ENCODE measurements at regions not wholly inside any gene's neighbourhood (a gene's known extent, or its start where the extent isn't known, plus 50 kb on each side); places are given as distances from the start of the nearest gene placed in this dataset.
"Not testable (repeated sequence)": the region's sequence is repeated elsewhere in the genome, so short reads cannot be mapped to it uniquely, and the experiment has no call there.

DNA sequence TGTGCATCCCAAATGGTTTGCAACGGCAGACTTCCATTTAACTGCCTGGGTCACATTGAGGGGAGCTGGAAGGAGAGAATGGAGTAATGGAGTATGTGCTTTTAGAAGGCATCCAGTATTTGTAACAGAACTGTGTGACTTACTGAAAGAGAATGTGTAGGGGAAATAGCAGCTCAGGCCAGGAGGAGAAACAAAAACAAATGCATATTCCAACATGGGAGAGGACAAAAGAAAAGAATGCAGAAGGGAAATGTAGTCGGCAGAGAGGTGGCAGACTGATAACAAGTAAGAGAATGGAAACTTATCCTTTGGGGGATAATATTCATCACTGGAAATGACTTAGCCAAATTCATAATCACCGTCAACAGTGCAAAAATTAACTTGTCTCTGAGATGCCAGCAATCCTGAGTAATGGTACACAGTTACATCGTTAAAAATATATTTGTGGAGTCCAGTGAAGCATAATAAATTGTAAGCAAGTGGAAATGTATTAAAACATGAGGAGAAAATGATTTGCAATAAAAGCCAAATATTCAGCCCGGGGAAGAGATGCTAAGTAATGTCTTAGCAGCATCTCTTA, 294.9 kb upstream of the SGO1 start:
- H3K36me3 Mint-ChIP-seq, result peaks cover 5% of the 10 kb centered on the region
- H3K27me3 Mint-ChIP-seq, result no peaks in the 10 kb centered on the region
- DNase-seq, result no peak
- H3K4me3 Mint-ChIP-seq, result no peak overlapping the region
- H3K27ac Mint-ChIP-seq, result no peak overlapping the region
- H3K4me1 Mint-ChIP-seq, result no peaks in the 10 kb centered on the region
- H3K9me3 Mint-ChIP-seq, result peaks cover 28% of the 10 kb centered on the region

DNA sequence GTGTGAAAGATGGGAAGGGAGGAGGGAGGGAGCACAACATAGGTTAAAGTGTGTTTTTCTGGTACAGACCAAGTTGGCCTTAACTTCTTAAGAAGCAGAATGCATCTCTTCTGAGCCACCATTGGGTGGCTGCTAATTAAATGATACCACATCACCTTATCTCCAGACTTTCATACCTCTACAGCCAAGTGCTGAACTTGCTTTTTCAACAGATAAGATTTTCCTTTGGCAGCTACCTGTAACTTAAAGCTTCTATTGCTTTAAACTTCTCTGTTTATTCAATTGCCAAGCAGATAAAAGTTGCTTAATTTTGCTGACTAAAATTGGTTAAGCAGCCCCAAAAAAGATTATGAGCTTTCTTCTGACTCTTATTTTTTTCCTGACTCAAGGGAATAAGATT, 292.4 kb upstream of the SGO1 start:
- H3K4me1 Mint-ChIP-seq, result no peaks in the 10 kb centered on the region
- no peak for DNase-seq
- H3K4me3 Mint-ChIP-seq, result no peak overlapping the region

DNA sequence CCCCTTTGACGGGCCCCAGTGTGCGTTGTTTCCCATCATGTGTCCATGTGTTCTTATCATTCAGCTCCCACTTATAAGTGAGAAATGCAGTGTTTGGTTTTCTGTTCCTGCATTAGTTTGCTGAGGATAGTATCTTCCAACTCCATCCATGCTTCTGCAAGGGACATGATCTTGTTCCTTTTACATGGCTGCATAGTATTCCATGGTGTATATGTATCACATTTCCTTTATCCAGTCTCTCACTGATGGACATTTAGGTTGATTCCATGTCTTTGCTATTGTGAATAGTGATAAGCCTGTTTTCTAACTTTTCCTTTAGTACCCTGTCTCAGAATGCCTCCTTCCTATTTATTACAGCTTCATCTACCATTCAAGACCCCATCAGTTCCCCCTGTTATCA, 278.2 kb upstream of the SGO1 start:
- H3K4me3 Mint-ChIP-seq, H3K27ac Mint-ChIP-seq, H3K27me3 Mint-ChIP-seq, DNase-seq, H3K4me1 Mint-ChIP-seq: not testable (repeated sequence)
- peaks cover 25% of the 10 kb centered on the region for H3K36me3 Mint-ChIP-seq
- peaks cover 28% of the 10 kb centered on the region for H3K9me3 Mint-ChIP-seq

More for the DNA sequence above, 292.4 kb upstream of the SGO1 start:
- H3K27ac Mint-ChIP-seq, result no peak overlapping the region
- peaks cover 16% of the 10 kb centered on the region for H3K9me3 Mint-ChIP-seq
- peaks cover 5% of the 10 kb centered on the region for H3K36me3 Mint-ChIP-seq
- H3K27me3 Mint-ChIP-seq, result no peaks in the 10 kb centered on the region

DNA sequence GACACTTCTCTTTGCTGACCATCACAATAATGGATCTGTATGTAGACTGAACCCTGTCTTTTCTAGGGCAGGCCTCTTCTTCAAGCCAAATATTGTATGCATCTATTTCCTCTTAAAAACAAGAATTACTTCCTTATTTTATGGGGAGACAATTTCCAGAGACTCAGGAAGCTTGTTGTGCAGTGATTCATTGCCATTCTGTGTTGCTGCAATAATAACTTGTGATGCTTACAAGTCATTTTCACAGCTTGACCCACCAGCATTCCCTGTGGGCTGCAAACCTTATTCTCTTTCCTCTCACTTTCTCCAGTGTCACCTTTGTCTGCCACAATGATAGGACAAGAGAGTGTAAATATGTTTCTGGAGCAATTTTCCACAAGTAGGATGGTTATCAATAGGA, 276.7 kb upstream of the SGO1 start:
- Mint-ChIP-seq H3K4me3 (no peak overlapping the region), H3K27me3 (no peaks in the 10 kb centered on the region), H3K4me1 (no peaks in the 10 kb centered on the region), H3K27ac (no peak overlapping the region), H3K9me3 (peaks cover 26% of the 10 kb centered on the region), H3K36me3 (peaks cover 21% of the 10 kb centered on the region)
- DNase-seq, result no peak

DNA sequence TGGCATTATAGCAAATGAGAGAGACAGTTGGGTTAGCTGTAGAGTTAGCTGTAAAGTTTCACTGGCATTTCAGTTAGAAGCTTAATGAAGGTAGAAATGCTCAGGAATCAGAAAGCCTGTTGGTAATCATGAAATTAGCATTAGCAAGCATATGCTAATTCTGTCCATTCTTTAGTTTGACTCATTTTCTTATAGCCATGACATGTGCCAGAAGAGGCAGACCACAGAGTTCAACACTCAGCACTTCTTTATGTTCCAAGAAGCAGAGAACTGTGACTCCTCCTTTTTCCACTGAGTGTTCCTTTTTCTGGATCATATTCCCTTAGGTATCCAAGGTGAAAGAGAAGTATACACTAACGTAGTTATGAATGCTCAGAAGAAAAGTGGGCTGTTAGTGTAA, 276.2 kb upstream of the SGO1 start:
- Mint-ChIP-seq H3K27me3 (no peaks in the 10 kb centered on the region), H3K4me1 (no peaks in the 10 kb centered on the region), H3K4me3 (no peak overlapping the region), H3K36me3 (peaks cover 21% of the 10 kb centered on the region), H3K9me3 (peaks cover 26% of the 10 kb centered on the region), H3K27ac (no peak overlapping the region)
- no peak for DNase-seq

DNA sequence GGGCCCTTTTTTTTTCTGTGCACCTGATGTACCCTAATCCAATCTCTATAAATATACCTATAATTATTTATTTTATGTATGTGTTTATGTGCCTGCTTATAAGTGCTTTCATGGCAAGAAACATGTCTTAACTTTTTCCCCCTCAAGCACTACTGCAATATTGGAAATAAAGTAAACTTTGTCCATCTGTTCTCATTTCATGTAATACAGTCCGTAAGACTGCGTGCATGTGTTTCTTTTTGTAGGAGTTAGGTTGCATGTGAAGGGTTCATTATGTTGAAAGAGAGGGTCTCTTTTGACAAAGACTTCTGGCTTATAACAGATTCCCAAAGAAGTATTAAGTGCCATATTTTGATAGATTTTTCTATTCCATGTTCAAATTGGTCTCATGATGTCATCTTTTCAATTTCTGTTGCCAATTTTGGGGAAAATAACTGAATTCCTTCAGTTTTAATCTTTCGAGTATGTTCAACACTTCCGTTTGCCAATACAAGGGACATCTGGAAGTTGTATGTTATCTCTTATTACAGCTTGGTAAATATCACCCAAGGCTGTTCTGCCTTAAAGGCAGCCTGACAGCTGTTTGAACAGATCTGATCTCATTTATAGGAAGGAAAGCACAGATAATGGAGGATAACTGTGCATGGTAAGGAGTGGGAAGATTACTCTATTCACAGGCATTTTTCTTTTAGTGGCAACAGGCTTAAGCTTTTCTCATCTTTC, 273.1 kb upstream of the SGO1 start:
- H3K27ac Mint-ChIP-seq, result no peak overlapping the region
- no peaks in the 10 kb centered on the region for H3K4me1 Mint-ChIP-seq
- no peak for DNase-seq
- no peak overlapping the region for H3K4me3 Mint-ChIP-seq
- peaks cover 25% of the 10 kb centered on the region for H3K9me3 Mint-ChIP-seq
- H3K36me3 Mint-ChIP-seq, result peaks cover 10% of the 10 kb centered on the region
- no peaks in the 10 kb centered on the region for H3K27me3 Mint-ChIP-seq

DNA sequence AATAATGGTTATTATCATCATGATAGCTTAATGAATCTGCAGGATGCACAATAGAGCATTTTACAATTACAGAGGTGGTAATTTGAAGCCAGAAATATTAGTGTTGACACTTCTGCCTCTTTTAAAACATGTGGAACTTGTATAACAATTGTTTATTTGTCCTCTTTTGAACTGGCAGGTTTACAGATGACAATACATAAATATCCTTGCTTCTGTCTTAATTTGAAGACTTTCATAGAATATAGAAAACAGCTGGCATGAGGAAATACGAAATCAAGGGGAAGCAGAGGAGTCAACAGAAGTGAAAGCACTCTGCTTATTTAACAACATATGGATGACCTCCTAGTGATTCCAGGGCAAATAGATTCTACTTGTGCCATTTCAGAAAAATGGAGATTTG, 270.5 kb upstream of the SGO1 start:
- Mint-ChIP-seq H3K27ac (no peak overlapping the region), H3K27me3 (no peaks in the 10 kb centered on the region), H3K4me3 (no peak overlapping the region), H3K9me3 (peaks cover 24% of the 10 kb centered on the region), H3K36me3 (peaks cover 10% of the 10 kb centered on the region), H3K4me1 (no peaks in the 10 kb centered on the region)
- DNase-seq, result no peak

DNA sequence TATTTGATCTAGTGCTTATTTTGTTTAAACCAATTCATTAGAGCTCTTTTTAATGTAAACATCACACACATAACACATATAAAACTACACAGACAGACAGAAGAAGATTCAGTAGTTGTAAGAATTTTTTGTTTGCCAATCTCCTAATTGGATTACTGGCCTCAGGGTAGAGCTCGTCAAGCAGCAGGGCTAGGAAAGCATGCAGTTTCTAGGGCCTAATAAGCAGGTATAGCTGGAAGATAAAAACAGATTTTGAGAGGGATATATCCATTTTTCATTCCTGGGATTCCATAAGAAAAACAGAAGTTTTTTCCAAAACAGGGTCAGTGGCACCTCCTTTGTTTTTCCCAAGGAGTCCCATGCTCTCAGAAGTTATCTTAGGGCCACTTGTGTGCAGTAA, 265.2 kb upstream of the SGO1 start:
- Mint-ChIP-seq H3K4me1 (no peaks in the 10 kb centered on the region), H3K9me3 (peaks cover 11% of the 10 kb centered on the region), H3K36me3 (peaks cover 7% of the 10 kb centered on the region), H3K27me3 (no peaks in the 10 kb centered on the region), H3K4me3 (no peak overlapping the region), H3K27ac (no peak overlapping the region)
- DNase-seq, result no peak

DNA sequence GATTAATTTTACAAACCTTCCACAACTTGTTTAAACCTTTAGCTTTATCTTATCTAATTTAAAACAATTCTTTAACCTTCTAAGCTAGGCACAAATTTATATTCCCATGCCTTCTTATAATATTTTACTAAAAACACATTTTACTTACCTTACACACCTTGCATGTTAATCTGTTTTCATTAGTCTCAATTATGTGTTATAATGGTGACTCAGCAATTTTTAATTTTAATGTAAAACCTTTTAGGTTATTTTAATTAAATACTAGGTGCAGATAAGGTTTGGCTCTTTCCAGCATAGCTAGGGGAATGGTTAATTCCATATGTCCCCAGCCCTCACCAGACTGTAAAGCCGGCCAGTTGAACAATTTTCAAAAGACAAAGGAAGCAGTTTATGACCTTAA, 264.6 kb upstream of the SGO1 start:
- no peaks in the 10 kb centered on the region for H3K4me1 Mint-ChIP-seq
- H3K27me3 Mint-ChIP-seq, result no peaks in the 10 kb centered on the region
- no peak overlapping the region for H3K27ac Mint-ChIP-seq
- no peak overlapping the region for H3K4me3 Mint-ChIP-seq
- DNase-seq, result no peak
- peaks cover 7% of the 10 kb centered on the region for H3K36me3 Mint-ChIP-seq
- H3K9me3 Mint-ChIP-seq, result peaks cover 9% of the 10 kb centered on the region

DNA sequence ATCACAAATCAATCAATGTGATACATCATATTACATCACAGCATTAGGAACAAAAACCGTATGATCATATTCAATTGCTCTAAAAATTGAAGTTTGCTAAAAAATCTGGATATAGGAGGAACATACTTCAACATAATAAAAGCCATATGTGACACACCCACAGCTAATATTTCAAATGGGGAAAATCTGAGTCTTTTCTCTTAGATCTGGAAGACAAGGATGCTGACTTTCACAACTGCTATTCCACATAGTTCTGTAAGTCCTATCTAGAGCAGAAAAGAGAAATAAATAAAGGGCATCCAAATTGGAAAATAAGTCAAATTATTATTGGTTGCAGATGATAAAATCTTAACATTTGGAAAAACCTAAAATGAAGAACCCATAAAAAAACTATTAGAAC, 256.8 kb upstream of the SGO1 start:
- no peaks in the 10 kb centered on the region for H3K27me3 Mint-ChIP-seq
- no peak overlapping the region for H3K4me3 Mint-ChIP-seq
- peaks cover 5% of the 10 kb centered on the region for H3K36me3 Mint-ChIP-seq
- DNase-seq, result no peak
- peaks cover 14% of the 10 kb centered on the region for H3K9me3 Mint-ChIP-seq
- no peaks in the 10 kb centered on the region for H3K4me1 Mint-ChIP-seq
- no peak overlapping the region for H3K27ac Mint-ChIP-seq

DNA sequence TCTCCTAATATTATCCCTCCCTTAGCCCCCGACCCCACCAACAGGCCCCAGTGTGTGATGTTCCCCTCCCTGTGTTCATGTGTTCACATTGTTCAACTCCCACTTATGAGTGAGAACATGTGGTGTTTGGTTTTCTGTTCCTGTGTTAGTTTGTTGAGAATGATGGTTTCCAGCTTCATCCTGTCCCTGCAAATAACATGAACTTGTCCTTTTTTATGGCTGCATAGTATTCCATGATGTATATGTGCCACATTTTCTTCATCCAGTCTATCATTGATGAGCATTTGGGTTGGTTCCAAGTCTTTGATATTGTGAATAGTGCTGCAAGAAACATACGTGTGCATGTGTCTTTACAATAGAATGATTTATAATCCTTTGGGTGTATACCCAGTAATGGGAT, 241.3 kb upstream of the SGO1 start:
- not testable (repeated sequence) for DNase-seq, H3K27me3 Mint-ChIP-seq, H3K4me3 Mint-ChIP-seq, H3K4me1 Mint-ChIP-seq, H3K27ac Mint-ChIP-seq
- Mint-ChIP-seq H3K9me3 (peaks cover 26% of the 10 kb centered on the region), H3K36me3 (peaks cover 26% of the 10 kb centered on the region)

DNA sequence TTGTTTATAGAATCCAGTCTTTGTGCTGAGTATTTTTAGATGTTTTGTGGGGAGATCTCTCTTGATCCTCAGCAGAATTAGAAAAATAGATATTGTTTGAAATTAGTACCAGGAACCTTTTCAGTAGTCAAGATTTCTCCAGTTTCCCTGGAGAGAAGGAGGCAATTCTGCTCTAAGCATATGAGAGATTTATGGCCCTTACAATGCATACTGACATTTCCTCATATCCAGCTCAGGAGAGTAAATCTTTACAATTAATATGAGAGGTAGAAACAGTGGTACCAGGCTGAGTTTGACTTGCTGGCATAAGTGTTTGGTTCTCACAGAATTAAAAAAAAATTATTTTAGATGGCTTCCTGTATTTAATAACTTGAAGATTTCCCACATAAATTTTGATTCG, 239.1 kb upstream of the SGO1 start:
- DNase-seq, result no peak
- H3K4me3 Mint-ChIP-seq, result no peak overlapping the region
- H3K36me3 Mint-ChIP-seq, result peaks cover 14% of the 10 kb centered on the region
- H3K27me3 Mint-ChIP-seq, result no peaks in the 10 kb centered on the region
- H3K9me3 Mint-ChIP-seq, result peaks cover 17% of the 10 kb centered on the region
- no peaks in the 10 kb centered on the region for H3K4me1 Mint-ChIP-seq
- H3K27ac Mint-ChIP-seq, result no peak overlapping the region

DNA sequence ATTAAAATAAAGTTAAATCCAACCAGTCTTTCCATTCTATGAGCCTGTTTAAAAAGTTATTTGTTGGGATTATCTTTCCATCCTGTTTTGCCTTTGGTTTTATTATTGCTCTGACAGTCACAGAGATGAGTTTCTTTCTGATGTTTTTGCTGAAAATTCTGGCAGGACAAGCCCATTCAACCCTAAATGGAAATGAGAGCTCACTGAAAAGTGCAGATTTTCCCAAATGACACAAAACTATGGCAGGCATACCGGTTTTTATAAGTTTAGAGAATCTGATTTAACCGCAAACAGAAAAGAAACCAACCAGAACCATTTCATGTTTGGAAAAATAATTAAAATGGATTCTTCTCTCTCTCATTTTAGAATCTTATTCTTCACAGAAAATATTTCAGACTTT, 238.1 kb upstream of the SGO1 start:
- Mint-ChIP-seq H3K9me3 (peaks cover 10% of the 10 kb centered on the region), H3K27me3 (no peaks in the 10 kb centered on the region), H3K27ac (no peak overlapping the region), H3K4me3 (no peak overlapping the region), H3K36me3 (peaks cover 6% of the 10 kb centered on the region), H3K4me1 (no peaks in the 10 kb centered on the region)
- DNase-seq, result no peak

DNA sequence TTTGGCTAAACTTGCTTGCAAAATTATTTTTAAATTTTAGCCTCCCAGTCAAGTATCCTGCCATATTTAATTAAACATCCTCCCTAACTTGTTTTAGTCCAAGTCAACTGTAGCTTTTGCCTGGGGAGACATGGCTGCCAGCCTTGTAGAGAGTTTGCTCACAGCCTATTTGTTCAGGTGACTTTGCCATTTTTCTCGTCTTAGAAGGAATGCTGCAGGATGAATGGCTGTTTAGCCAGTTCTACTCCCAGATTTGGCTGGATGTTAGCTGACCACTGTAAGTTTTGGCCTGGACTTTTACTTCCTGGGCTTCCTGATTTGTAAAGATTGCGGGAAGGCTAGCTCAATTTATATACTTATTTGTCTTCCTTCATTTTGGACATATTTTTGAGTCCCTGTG, 236.4 kb upstream of the SGO1 start:
- no peak overlapping the region for H3K27ac Mint-ChIP-seq
- DNase-seq, result no peak
- peaks cover 3% of the 10 kb centered on the region for H3K9me3 Mint-ChIP-seq
- H3K4me1 Mint-ChIP-seq, result no peaks in the 10 kb centered on the region
- H3K36me3 Mint-ChIP-seq, result peaks cover 3% of the 10 kb centered on the region
- no peaks in the 10 kb centered on the region for H3K27me3 Mint-ChIP-seq
- no peak overlapping the region for H3K4me3 Mint-ChIP-seq

DNA sequence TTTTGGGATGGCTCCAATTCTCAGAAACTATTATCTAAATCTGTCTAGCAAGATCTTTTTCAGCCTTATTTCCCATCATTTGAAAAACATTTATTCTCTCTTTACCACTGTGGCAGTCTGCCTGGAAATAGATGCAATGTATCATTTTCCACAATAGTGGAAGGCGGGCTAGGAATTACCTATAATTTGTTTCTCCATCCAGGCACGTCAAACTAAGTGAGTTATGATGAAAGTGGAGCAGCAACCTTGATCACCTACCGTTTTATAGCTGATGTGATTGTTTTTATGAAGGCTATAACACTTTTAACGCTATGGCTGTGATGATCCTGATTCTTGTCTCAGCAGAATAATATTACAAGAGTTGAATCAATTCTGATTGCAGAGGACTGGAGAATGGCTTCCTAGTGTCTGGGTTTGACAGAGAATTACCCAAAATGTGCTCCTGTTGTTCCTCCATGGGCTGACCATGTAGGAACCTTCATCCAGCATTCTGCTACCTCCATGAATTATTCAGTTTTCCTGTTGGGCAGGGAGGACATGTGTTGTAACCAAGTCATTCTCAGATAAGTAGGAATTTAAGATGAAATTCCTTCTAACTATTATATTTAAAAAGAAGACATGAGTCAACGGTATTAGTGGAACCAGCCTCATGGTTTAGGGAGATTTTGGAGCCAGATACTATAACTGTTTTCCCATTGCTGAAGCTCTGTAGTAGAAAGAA, 231.5 kb upstream of the SGO1 start:
- Mint-ChIP-seq H3K27ac (no peak overlapping the region), H3K4me1 (no peaks in the 10 kb centered on the region), H3K36me3 (no peaks in the 10 kb centered on the region), H3K4me3 (no peak overlapping the region), H3K9me3 (no peaks in the 10 kb centered on the region), H3K27me3 (no peaks in the 10 kb centered on the region)
- no peak for DNase-seq

DNA sequence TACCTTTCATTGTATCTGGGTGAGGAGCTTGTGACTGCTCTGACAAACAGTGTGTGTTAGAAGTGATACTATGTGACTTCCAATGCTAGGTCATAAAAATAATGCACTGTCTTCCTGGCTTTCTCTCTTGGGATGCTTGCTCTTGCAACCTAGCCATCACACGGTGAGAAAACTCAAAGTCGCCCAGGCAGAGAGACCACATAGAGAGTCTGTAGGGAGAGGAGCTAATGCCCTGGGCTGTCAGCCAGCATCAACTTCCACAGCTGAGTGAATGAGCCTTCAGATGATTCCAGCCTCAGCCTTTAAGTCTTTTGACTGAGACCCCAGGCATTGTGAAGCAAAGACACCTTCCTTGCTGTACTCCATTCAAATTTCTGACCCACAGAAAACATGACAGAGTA, 220.6 kb upstream of the SGO1 start:
- H3K9me3 Mint-ChIP-seq, result no peaks in the 10 kb centered on the region
- H3K27ac Mint-ChIP-seq, result no peak overlapping the region
- H3K4me1 Mint-ChIP-seq, result no peaks in the 10 kb centered on the region
- no peaks in the 10 kb centered on the region for H3K36me3 Mint-ChIP-seq
- H3K4me3 Mint-ChIP-seq, result no peak overlapping the region
- no peak for DNase-seq
- no peaks in the 10 kb centered on the region for H3K27me3 Mint-ChIP-seq
